ENCODE measurements at regions not wholly inside any gene's neighbourhood (a gene's known extent, or its start where the extent isn't known, plus 50 kb on each side); places are given as distances from the start of the nearest gene placed in this dataset.

DNA sequence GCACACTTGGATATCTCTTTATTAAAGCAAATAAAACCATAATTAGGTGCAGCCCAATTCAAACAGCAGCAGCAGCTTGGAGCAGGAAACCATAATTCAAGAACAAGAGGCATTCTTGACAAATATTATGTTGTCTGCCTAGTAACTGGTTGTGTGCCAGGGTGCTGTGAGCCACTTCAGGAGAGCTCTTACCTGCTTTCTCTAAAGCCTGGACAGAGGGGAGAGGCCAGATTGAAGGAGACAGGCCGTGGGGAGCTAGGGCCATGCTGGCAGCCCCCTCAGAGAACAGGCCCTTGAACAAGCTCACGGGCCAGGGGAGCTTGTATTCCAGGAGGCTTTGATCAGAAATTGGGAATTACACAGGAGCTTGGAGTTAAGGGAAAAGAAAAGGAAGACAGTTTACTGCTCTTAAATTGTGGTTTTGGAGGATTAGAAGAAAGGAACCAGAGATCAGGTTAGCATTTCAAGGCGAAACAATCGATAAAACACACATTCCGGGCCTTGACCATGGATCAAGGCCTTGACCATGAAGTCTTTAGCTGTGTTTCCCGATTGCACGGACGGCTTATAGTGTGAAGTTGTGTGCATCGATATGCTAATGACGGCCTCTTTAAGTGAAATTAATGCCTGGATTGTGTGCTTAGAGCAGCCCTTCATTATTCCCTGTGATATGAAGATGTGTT lies 69.8 kb upstream of the NKX2-2 start:
- Histone ChIP-seq H3K27me3 (ENCODE audit: insufficient read depth, low read length) (peaks cover 32% of the 10 kb centered on the region), H3K27ac (ENCODE audit: low read depth, low read length) (no peak overlapping the region), H3K36me3 (ENCODE audit: insufficient read depth, low read length) (no peaks in the 10 kb centered on the region), H3K4me1 (ENCODE audit: control insufficient read depth, insufficient read depth, low read length, unreplicated experiment) (no peaks in the 10 kb centered on the region), H2AFZ (ENCODE audit: low read length, unreplicated experiment) (no peak overlapping the region), H3K79me2 (ENCODE audit: control insufficient read depth, insufficient read depth, low read length, unreplicated experiment) (no peaks in the 10 kb centered on the region), H3K4me3 (ENCODE audit: low read depth, low read length) (no peak overlapping the region)

- Histone ChIP-seq H3K27me3 (ENCODE audit: insufficient read depth, low read length) (peaks cover 54% of the 10 kb centered on the region), H2AFZ (ENCODE audit: low read length, unreplicated experiment) (no peak overlapping the region), H3K4me3 (ENCODE audit: low read depth, low read length) (no peak overlapping the region), H3K4me1 (ENCODE audit: control insufficient read depth, insufficient read depth, low read length, unreplicated experiment) (no peaks in the 10 kb centered on the region), H3K27ac (ENCODE audit: low read depth, low read length) (no peak overlapping the region), H3K79me2 (ENCODE audit: control insufficient read depth, insufficient read depth, low read length, unreplicated experiment) (no peaks in the 10 kb centered on the region), H3K36me3 (ENCODE audit: insufficient read depth, low read length) (no peaks in the 10 kb centered on the region)
Measured at GRCh38 chr20:21577551-21577950, 63.7 kb upstream of the NKX2-2 start.

GRCh38 chr20:21575981-21576740 lies 62.3 kb upstream of the NKX2-2 start:
- Histone ChIP-seq H3K36me3 (ENCODE audit: insufficient read depth, low read length) (no peaks in the 10 kb centered on the region), H3K79me2 (ENCODE audit: control insufficient read depth, insufficient read depth, low read length, unreplicated experiment) (no peaks in the 10 kb centered on the region), H3K4me3 (ENCODE audit: low read depth, low read length) (no peak overlapping the region), H3K27ac (ENCODE audit: low read depth, low read length) (no peak overlapping the region), H3K27me3 (ENCODE audit: insufficient read depth, low read length) (peaks cover 50% of the 10 kb centered on the region), H2AFZ (ENCODE audit: low read length, unreplicated experiment) (no peak overlapping the region), H3K4me1 (ENCODE audit: control insufficient read depth, insufficient read depth, low read length, unreplicated experiment) (no peaks in the 10 kb centered on the region)

GRCh38 chr20:21575167-21575566 lies 61.3 kb upstream of the NKX2-2 start:
- H2AFZ ChIP-seq (ENCODE audit: low read length, unreplicated experiment) = no peak overlapping the region
- no peak overlapping the region for H3K4me3 ChIP-seq (ENCODE audit: low read depth, low read length)
- H3K27ac ChIP-seq (ENCODE audit: low read depth, low read length) = no peak overlapping the region
- no peaks in the 10 kb centered on the region for H3K36me3 ChIP-seq (ENCODE audit: insufficient read depth, low read length)
- H3K79me2 ChIP-seq (ENCODE audit: control insufficient read depth, insufficient read depth, low read length, unreplicated experiment) = no peaks in the 10 kb centered on the region
- H3K4me1 ChIP-seq (ENCODE audit: control insufficient read depth, insufficient read depth, low read length, unreplicated experiment) = no peaks in the 10 kb centered on the region
- peaks cover 49% of the 10 kb centered on the region for H3K27me3 ChIP-seq (ENCODE audit: insufficient read depth, low read length)

DNA sequence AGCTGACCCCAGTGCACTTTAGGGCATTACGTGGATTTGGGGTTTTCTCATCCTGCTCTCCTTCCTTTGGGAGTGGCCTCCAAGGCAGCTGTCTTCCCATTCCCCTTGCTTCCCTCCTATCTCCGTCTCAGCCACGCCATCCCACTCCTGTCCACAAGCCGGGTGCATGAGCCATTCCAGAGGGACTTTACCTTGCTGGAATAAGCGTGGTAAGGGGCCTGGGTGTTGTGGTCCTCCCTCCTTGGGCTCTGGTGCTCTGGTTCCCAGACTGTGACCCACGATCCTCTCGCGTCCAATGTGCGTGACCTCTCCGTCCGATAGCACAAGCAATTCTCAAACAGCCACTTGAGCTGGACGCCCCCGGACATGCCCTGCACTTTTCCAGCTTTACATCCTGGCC lies 60.6 kb upstream of the NKX2-2 start:
- Histone ChIP-seq H3K27me3 (ENCODE audit: insufficient read depth, low read length) (peaks cover 50% of the 10 kb centered on the region), H3K79me2 (ENCODE audit: control insufficient read depth, insufficient read depth, low read length, unreplicated experiment) (no peaks in the 10 kb centered on the region), H3K4me1 (ENCODE audit: control insufficient read depth, insufficient read depth, low read length, unreplicated experiment) (no peaks in the 10 kb centered on the region), H3K36me3 (ENCODE audit: insufficient read depth, low read length) (no peaks in the 10 kb centered on the region), H3K4me3 (ENCODE audit: low read depth, low read length) (no peak overlapping the region), H2AFZ (ENCODE audit: low read length, unreplicated experiment) (no peak overlapping the region), H3K27ac (ENCODE audit: low read depth, low read length) (no peak overlapping the region)

DNA sequence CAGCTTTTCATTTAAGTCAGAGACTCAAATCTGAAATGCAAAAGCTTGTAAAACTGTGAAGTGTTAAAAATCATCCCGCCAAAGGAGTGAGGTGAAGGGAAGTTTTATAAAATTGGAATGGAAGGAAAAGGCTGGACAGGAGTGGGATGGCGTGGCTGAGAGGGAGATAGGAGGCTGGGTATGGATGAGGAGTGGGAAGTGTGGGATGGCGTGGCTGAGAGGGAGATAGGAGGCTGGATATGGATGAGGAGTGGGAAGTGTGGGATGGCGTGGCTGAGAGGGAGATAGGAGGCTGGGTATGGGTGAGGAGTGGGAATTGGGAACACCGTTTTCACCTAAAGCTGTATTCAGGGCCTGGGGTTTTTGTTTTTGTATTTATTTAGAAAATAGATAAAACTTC lies 59.4 kb upstream of the NKX2-2 start:
- Histone ChIP-seq H3K36me3 (ENCODE audit: insufficient read depth, low read length) (no peaks in the 10 kb centered on the region), H3K79me2 (ENCODE audit: control insufficient read depth, insufficient read depth, low read length, unreplicated experiment) (no peaks in the 10 kb centered on the region), H3K4me3 (ENCODE audit: low read depth, low read length) (no peak overlapping the region), H2AFZ (ENCODE audit: low read length, unreplicated experiment) (no peak overlapping the region), H3K27me3 (ENCODE audit: insufficient read depth, low read length) (peaks cover 42% of the 10 kb centered on the region), H3K4me1 (ENCODE audit: control insufficient read depth, insufficient read depth, low read length, unreplicated experiment) (no peaks in the 10 kb centered on the region), H3K27ac (ENCODE audit: low read depth, low read length) (no peak overlapping the region)

- no peaks in the 10 kb centered on the region for H3K36me3 ChIP-seq (ENCODE audit: insufficient read depth, low read length)
- no peak overlapping the region for H3K27ac ChIP-seq (ENCODE audit: low read depth, low read length)
- no peak overlapping the region for H2AFZ ChIP-seq (ENCODE audit: low read length, unreplicated experiment)
Measured at GRCh38 chr20:21571841-21572690, 58.2 kb upstream of the NKX2-2 start.

GRCh38 chr20:21570285-21570992 lies 56.6 kb upstream of the NKX2-2 start:
- H3K27me3 ChIP-seq (ENCODE audit: insufficient read depth, low read length) = peaks cover 50% of the 10 kb centered on the region
- no peak overlapping the region for H3K27ac ChIP-seq (ENCODE audit: low read depth, low read length)
- no peak overlapping the region for H3K4me3 ChIP-seq (ENCODE audit: low read depth, low read length)
- H3K79me2 ChIP-seq (ENCODE audit: control insufficient read depth, insufficient read depth, low read length, unreplicated experiment) = no peaks in the 10 kb centered on the region
- H2AFZ ChIP-seq (ENCODE audit: low read length, unreplicated experiment) = no peak overlapping the region
- no peaks in the 10 kb centered on the region for H3K4me1 ChIP-seq (ENCODE audit: control insufficient read depth, insufficient read depth, low read length, unreplicated experiment)
- H3K36me3 ChIP-seq (ENCODE audit: insufficient read depth, low read length) = no peaks in the 10 kb centered on the region

More at GRCh38 chr20:21571841-21572690, 58.2 kb upstream of the NKX2-2 start:
- Histone ChIP-seq H3K27me3 (ENCODE audit: insufficient read depth, low read length) (peaks cover 38% of the 10 kb centered on the region), H3K79me2 (ENCODE audit: control insufficient read depth, insufficient read depth, low read length, unreplicated experiment) (no peaks in the 10 kb centered on the region), H3K4me3 (ENCODE audit: low read depth, low read length) (no peak overlapping the region), H3K4me1 (ENCODE audit: control insufficient read depth, insufficient read depth, low read length, unreplicated experiment) (no peaks in the 10 kb centered on the region)

DNA sequence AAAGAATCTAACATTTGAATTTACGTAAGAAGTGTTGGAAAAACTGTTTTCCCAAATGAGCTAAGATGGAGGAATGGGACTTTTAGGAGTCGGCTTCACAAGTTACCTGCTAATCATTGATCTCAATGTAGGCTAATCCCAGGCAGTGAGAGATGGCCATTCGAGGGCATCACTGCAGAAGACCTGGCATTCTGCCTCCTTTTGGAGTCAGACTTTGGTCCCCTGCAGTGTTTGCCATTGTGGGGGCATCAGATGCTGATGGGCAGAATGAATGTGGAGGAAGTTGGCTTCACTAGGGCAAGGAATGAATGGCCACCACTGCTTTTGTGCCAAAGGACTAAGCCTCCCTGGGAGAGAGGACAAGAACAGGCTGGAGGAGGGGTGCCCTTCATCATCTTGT lies 55.7 kb upstream of the NKX2-2 start:
- Histone ChIP-seq H3K4me1 (ENCODE audit: control insufficient read depth, insufficient read depth, low read length, unreplicated experiment) (no peaks in the 10 kb centered on the region), H3K27me3 (ENCODE audit: insufficient read depth, low read length) (peaks cover 50% of the 10 kb centered on the region), H3K36me3 (ENCODE audit: insufficient read depth, low read length) (no peaks in the 10 kb centered on the region), H3K27ac (ENCODE audit: low read depth, low read length) (no peak overlapping the region), H3K79me2 (ENCODE audit: control insufficient read depth, insufficient read depth, low read length, unreplicated experiment) (no peaks in the 10 kb centered on the region), H2AFZ (ENCODE audit: low read length, unreplicated experiment) (no peak overlapping the region), H3K4me3 (ENCODE audit: low read depth, low read length) (no peak overlapping the region)

DNA sequence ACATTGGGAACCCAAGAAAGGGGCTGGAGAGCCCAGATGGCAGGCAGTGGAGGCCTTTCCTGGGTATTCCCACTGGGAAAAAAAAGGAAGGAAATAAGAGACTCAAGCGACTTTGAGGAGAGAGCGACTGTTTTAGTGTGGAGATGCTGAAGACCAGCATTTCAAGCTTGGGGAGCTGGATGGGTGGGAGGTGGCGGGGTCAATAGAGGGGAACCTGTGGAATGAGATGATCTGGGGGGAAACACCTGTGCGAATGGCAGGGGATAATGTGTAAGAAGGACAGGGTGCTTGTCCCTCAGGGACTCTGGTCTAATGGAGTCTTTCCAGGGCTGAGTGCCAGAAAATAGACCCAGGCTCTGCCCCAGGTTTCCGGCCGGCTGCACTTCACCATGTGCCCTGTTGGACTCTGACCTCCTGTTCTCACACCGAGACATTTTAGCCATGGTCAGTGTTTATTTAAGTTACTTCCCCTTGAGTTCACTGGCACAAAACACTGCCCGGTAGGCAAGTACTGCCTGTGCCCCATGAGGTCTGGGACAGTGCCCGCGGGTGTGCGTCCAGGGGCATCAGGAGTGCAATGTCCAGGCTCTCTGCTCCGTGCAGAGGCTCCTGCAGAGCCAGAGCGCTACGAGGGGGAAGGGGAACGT lies 50.4 kb upstream of the NKX2-2 start:
- Histone ChIP-seq H2AFZ (ENCODE audit: low read length, unreplicated experiment) (no peak overlapping the region), H3K4me1 (ENCODE audit: control insufficient read depth, insufficient read depth, low read length, unreplicated experiment) (no peaks in the 10 kb centered on the region), H3K27me3 (ENCODE audit: insufficient read depth, low read length) (peaks cover 55% of the 10 kb centered on the region)

More for the DNA sequence above, 50.4 kb upstream of the NKX2-2 start:
- H3K79me2 ChIP-seq (ENCODE audit: control insufficient read depth, insufficient read depth, low read length, unreplicated experiment) = no peaks in the 10 kb centered on the region
- no peaks in the 10 kb centered on the region for H3K36me3 ChIP-seq (ENCODE audit: insufficient read depth, low read length)
- H3K27ac ChIP-seq (ENCODE audit: low read depth, low read length) = no peak overlapping the region
- H3K4me3 ChIP-seq (ENCODE audit: low read depth, low read length) = no peak overlapping the region

Measured in ACC112 (cell line).